ENCODE measurements at regions not wholly inside any gene's neighbourhood (a gene's known extent, or its start where the extent isn't known, plus 50 kb on each side); places are given as distances from the start of the nearest gene placed in this dataset.

DNA sequence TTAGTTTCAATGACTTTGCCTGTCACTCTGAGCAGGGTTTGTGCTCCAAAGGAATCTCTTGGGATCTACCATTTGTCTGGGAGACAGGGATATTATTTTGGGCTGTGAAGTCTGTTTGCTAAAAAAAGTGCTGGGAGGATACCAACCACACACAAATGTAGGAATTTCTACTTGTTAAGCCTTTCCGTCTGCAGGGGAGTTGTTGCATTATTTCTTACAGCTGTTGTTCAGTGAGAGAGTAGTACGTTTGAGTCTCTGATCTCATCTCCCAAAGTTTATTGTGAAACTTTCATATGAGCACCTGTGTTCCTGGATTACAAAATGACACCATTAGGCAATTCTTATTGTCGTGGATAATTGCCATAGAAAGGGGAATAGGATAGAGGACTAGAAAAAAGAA, 78.3 kb upstream of the SEMA6A start:
- TF ChIP-seq, protein P1, sequence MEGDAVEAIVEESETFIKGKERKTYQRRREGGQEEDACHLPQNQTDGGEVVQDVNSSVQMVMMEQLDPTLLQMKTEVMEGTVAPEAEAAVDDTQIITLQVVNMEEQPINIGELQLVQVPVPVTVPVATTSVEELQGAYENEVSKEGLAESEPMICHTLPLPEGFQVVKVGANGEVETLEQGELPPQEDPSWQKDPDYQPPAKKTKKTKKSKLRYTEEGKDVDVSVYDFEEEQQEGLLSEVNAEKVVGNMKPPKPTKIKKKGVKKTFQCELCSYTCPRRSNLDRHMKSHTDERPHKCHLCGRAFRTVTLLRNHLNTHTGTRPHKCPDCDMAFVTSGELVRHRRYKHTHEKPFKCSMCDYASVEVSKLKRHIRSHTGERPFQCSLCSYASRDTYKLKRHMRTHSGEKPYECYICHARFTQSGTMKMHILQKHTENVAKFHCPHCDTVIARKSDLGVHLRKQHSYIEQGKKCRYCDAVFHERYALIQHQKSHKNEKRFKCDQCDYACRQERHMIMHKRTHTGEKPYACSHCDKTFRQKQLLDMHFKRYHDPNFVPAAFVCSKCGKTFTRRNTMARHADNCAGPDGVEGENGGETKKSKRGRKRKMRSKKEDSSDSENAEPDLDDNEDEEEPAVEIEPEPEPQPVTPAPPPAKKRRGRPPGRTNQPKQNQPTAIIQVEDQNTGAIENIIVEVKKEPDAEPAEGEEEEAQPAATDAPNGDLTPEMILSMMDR (IDR thresholded peaks at IDR 0.05): no peak
- TF ChIP-seq EZH2phosphoT487 (IDR thresholded peaks at IDR 0.05): no peak

Data from neural progenitor cell (in vitro differentiated cells).